ENCODE measurements at regions not wholly inside any gene's neighbourhood (a gene's known extent, or its start where the extent isn't known, plus 50 kb on each side); places are given as distances from the start of the nearest gene placed in this dataset.

DNA sequence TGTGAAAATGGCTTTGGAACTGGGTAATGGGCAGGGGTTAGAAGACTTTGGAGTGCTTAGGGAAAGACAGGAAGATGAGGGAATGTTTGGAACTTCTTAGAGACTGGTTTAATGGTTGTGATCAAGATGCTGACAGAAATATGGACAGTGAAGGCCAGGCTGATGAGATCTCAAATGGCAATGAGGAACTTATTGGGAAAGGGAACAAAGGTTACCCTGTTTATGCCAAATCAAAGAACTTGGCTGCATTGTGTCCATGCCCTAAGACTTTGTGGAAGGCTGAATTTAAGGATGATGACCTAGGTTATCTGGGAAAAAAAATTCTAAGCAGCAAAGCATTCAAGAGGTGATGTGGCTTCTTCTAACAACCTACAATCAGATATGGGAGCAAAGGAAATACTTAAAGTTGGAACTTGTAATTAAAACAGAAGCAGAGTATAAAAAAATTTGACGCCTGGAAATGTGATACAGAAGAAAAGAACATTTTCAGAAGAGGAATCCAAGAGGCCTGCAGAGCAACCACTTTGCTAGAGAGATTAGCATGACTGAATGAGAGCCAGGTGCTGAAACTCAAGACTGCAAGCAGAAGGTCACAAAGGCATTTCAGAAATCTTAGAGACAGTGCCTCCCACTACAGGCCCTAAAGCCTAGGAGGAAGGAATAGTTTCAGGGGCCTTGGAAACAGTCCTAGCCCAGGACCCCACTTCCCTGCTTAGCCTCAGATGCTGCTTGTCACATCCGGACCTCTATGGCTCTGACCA is 65.6 kb upstream of the FLRT2 start:
- TF ChIP-seq SIN3A (IDR thresholded peaks at IDR 0.05; ENCODE audit: borderline replicate concordance, insufficient read depth, low read length) (no peak), POLR2AphosphoS5 (IDR thresholded peaks at IDR 0.05; ENCODE audit: low read depth, low read length) (no peak), FOXP2 (optimal IDR thresholded peaks at IDR 0.05; ENCODE audit: borderline replicate concordance, extremely low read depth, extremely low read length, insufficient read depth) (no peak), REST (IDR thresholded peaks at IDR 0.05; ENCODE audit: insufficient read depth in 1 of 2, low read depth in 2 of 2, low read length in 2 of 2) (no peak), TAF1 (IDR thresholded peaks at IDR 0.05; ENCODE audit: borderline replicate concordance, insufficient read depth, low read length) (no peak)

DNA sequence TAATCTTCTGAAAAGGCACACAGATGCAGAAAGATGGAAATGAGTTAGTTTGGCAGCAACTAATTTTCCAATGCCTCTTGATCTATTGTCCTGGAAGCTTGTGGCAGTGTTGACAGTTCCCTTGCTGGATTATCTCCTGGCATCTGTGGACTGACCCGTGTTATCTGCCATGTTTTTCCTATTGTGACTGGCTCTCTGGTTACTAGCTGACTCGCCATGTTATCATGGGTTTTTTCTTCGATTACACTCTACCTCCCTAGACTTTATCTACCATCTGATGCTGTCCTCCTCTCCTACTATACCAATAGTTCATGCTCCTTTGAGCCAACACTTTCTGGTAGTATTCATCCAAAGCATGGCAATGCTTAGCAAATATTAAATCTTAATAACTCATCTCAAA is 63.3 kb upstream of the FLRT2 start:
- no peak for TF ChIP-seq SIN3A (IDR thresholded peaks at IDR 0.05; ENCODE audit: borderline replicate concordance, insufficient read depth, low read length)
- no peak for TF ChIP-seq FOXP2 (optimal IDR thresholded peaks at IDR 0.05; ENCODE audit: borderline replicate concordance, extremely low read depth, extremely low read length, insufficient read depth)
- TF ChIP-seq POLR2AphosphoS5 (IDR thresholded peaks at IDR 0.05; ENCODE audit: low read depth, low read length), result no peak
- no peak for TF ChIP-seq TAF1 (IDR thresholded peaks at IDR 0.05; ENCODE audit: borderline replicate concordance, insufficient read depth, low read length)
- TF ChIP-seq REST (IDR thresholded peaks at IDR 0.05; ENCODE audit: insufficient read depth in 1 of 2, low read depth in 2 of 2, low read length in 2 of 2), result no peak

- TF ChIP-seq FOXP2 (optimal IDR thresholded peaks at IDR 0.05; ENCODE audit: borderline replicate concordance, extremely low read depth, extremely low read length, insufficient read depth), result no peak
Observed at GRCh38 chr14:85468816-85469215, 61.1 kb upstream of the FLRT2 start.

DNA sequence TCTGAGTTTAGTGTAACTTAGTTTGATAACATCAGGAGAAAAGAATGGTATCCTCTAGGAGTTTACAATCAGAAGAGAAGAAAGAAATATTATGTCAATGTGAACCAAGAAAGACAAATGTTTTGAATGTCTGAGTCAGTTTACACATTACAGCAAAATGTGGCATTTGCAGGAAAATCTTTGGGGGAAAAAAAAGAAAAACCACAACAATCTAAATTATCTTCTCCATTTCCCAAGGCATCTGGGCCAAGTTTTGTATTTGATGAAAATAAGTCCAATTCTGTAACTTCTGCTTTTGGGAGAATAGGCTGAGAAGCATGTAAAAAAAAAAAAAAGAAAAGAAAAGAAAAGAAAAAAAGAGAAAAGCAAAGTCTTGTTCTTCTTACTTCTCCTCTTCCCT is 58.8 kb upstream of the FLRT2 start:
- no peak for TF ChIP-seq SIN3A (IDR thresholded peaks at IDR 0.05; ENCODE audit: borderline replicate concordance, insufficient read depth, low read length)
- TF ChIP-seq REST (IDR thresholded peaks at IDR 0.05; ENCODE audit: insufficient read depth in 1 of 2, low read depth in 2 of 2, low read length in 2 of 2), result no peak
- no peak for TF ChIP-seq POLR2AphosphoS5 (IDR thresholded peaks at IDR 0.05; ENCODE audit: low read depth, low read length)
- TF ChIP-seq TAF1 (IDR thresholded peaks at IDR 0.05; ENCODE audit: borderline replicate concordance, insufficient read depth, low read length), result no peak
- TF ChIP-seq FOXP2 (optimal IDR thresholded peaks at IDR 0.05; ENCODE audit: borderline replicate concordance, extremely low read depth, extremely low read length, insufficient read depth), result no peak

GRCh38 chr14:85471744-85472143 is 58.2 kb upstream of the FLRT2 start:
- TF ChIP-seq TAF1 (IDR thresholded peaks at IDR 0.05; ENCODE audit: borderline replicate concordance, insufficient read depth, low read length), result no peak
- peak; percentile 66; the same call in 1 of the 2 replicates for TF ChIP-seq SIN3A (IDR thresholded peaks at IDR 0.05; ENCODE audit: borderline replicate concordance, insufficient read depth, low read length)
- peak; percentile 47 for TF ChIP-seq FOXP2 (optimal IDR thresholded peaks at IDR 0.05; ENCODE audit: borderline replicate concordance, extremely low read depth, extremely low read length, insufficient read depth)

GRCh38 chr14:85474431-85474830 is 55.5 kb upstream of the FLRT2 start:
- TF ChIP-seq FOXP2 (optimal IDR thresholded peaks at IDR 0.05; ENCODE audit: borderline replicate concordance, extremely low read depth, extremely low read length, insufficient read depth) (no peak), REST (IDR thresholded peaks at IDR 0.05; ENCODE audit: insufficient read depth in 1 of 2, low read depth in 2 of 2, low read length in 2 of 2) (no peak)
